C4-2B (cell line): ENCODE measurements at regions not wholly inside any gene's neighbourhood (a gene's known extent, or its start where the extent isn't known, plus 50 kb on each side); places are given as distances from the start of the nearest gene placed in this dataset.

Experiments used
- CTCF ChIP-seq: fragments of 450-650 bp; conservative IDR thresholded peaks from 2 replicates; pipeline ENCODE4 v1.5.1; 2017; ENCODE audit warnings: mild to moderate bottlenecking
- ZFX ChIP-seq: fragments of 450-650 bp; IDR thresholded peaks from 2 replicates; pipeline ENCODE4 v1.6.1; 2017

GRCh38 chr4:3372264-3372932, 69.4 kb upstream of the HGFAC start:
- TF ChIP-seq CTCF (no peak), ZFX (no peak)
